ENCODE measurements at regions not wholly inside any gene's neighbourhood (a gene's known extent, or its start where the extent isn't known, plus 50 kb on each side); places are given as distances from the start of the nearest gene placed in this dataset.

GRCh38 chr3:67781871-67782270, 127.5 kb upstream of the SUCLG2 start:
- TF ChIP-seq POLR2AphosphoS5 (IDR thresholded peaks at IDR 0.05; ENCODE audit: borderline replicate concordance, low read depth, low read length) = no peak
- TF ChIP-seq EZH2 (IDR thresholded peaks at IDR 0.05) = no peak
